Liver (tissue), 8 donors: ENCODE measurements at regions not wholly inside any gene's neighbourhood (a gene's known extent, or its start where the extent isn't known, plus 50 kb on each side); places are given as distances from the start of the nearest gene placed in this dataset.

Experiments
- DNase-seq: peaks from one replicate; pipeline ENCODE4 v3.0.0-alpha.2; 2017; ENCODE audit warnings: low spot score
- H3K27ac ChIP-seq, 2 donors: one replicate each; pipeline ENCODE4 v1.7.0; 2013; ENCODE audit warnings: inconsistent platforms in 2 of 2, low read length in 2 of 2, control low read depth in 1 of 2, low read depth in 1 of 2, mild to moderate bottlenecking in 1 of 2
- H3K27me3 ChIP-seq, 4 donors: one replicate each; pipeline versions ENCODE4 v1.6.1 to v1.7.0; 2013; ENCODE audit warnings: low read length in 3 of 4, inconsistent platforms in 1 of 4, mild to moderate bottlenecking in 1 of 4, moderate library complexity in 1 of 4; ENCODE audit not compliant: control insufficient read depth in 4 of 4, insufficient read depth in 4 of 4
- H3K36me3 ChIP-seq, 4 donors: one replicate each; pipeline versions ENCODE4 v1.6.1 to v1.7.0; 2013; ENCODE audit warnings: low read length in 3 of 4, mild to moderate bottlenecking in 3 of 4, low read depth in 1 of 4, moderate library complexity in 1 of 4; ENCODE audit not compliant: control insufficient read depth in 4 of 4, insufficient read depth in 3 of 4
- H3K4me1 ChIP-seq, 4 donors: one replicate each; pipeline versions ENCODE4 v1.6.1 to v1.7.0; 2013; ENCODE audit warnings: low read length in 3 of 4, mild to moderate bottlenecking in 3 of 4, moderate library complexity in 1 of 4; ENCODE audit not compliant: control insufficient read depth in 4 of 4, insufficient read depth in 4 of 4
- H3K4me3 ChIP-seq, 3 donors: one replicate each; pipeline versions ENCODE4 v1.6.1 to v1.7.0; 2013; ENCODE audit warnings: low read length in 3 of 3, control low read depth in 1 of 3, low read depth in 1 of 3, mild to moderate bottlenecking in 1 of 3
- H3K9ac ChIP-seq, 2 donors: one replicate each; pipeline ENCODE4 v1.7.0; 2013; ENCODE audit warnings: low read length in 2 of 2, mild to moderate bottlenecking in 2 of 2, moderate library complexity in 2 of 2, control low read depth in 1 of 2, low read depth in 1 of 2
- H3K9me3 ChIP-seq, 4 donors: one replicate each; pipeline versions ENCODE4 v1.6.1 to v1.7.0; 2013; ENCODE audit warnings: low read length in 3 of 4; ENCODE audit not compliant: control insufficient read depth in 4 of 4
- EGR1 ChIP-seq, 2 donors: IDR thresholded peaks; 2 replicates each; pipeline ENCODE4 v1.6.1; 2016 to 2018; ENCODE audit warnings: antibody characterized with exemption in 2 of 2, low read depth in 2 of 2
- FOXA1 ChIP-seq: IDR thresholded peaks from 2 replicates; pipeline ENCODE4 v1.6.1; 2016; ENCODE audit warnings: antibody characterized with exemption
- FOXA2 ChIP-seq: IDR thresholded peaks from 2 replicates; pipeline ENCODE4 v1.6.1; 2016; ENCODE audit warnings: antibody characterized with exemption
- HNF4G ChIP-seq: IDR thresholded peaks from 2 replicates; pipeline ENCODE4 v1.6.1; 2016; ENCODE audit warnings: antibody characterized with exemption
- NR2F2 ChIP-seq: IDR thresholded peaks from 2 replicates; pipeline ENCODE4 v1.6.1; 2016; ENCODE audit warnings: antibody characterized with exemption
- RAD21 ChIP-seq, 2 donors: IDR thresholded peaks; 2 replicates each; pipeline ENCODE4 v1.6.1; 2016; ENCODE audit warnings: antibody characterized with exemption in 2 of 2, mild to moderate bottlenecking in 2 of 2
- RXRA ChIP-seq, 2 donors: IDR thresholded peaks; 2 replicates each; pipeline ENCODE4 v1.6.1; 2017 to 2018; ENCODE audit warnings: antibody characterized with exemption in 2 of 2, mild to moderate bottlenecking in 1 of 2
- SP1 ChIP-seq: IDR thresholded peaks from 2 replicates; pipeline ENCODE4 v1.6.1; 2018; ENCODE audit warnings: antibody characterized with exemption, mild to moderate bottlenecking
- TAF1 ChIP-seq: conservative IDR thresholded peaks from 2 replicates; pipeline ENCODE4 v1.6.1; 2016; ENCODE audit warnings: antibody characterized with exemption, mild to moderate bottlenecking
- YY1 ChIP-seq: IDR thresholded peaks from 2 replicates; pipeline ENCODE4 v1.6.1; 2016; ENCODE audit warnings: antibody characterized with exemption, mild to moderate bottlenecking
- WGBS: extraction: QIAGEN DNeasy Blood & Tissue Kit; methylation state at CpG from one replicate; pipeline ENCODE4 v1.1.7; 2013; 5-methylcytosine and 5-hydroxymethylcytosine counted together
- TF ChIP-seq, protein P1 (sequence below): fragments of 150-350 bp; IDR thresholded peaks from 2 replicates; pipeline ENCODE4 v1.5.1; 2017; ENCODE audit warnings: improper control_type of control experiment, low read depth, low read length; ENCODE audit not compliant: missing input control
- TF ChIP-seq, protein P2 (sequence below): IDR thresholded peaks from 2 replicates; pipeline ENCODE4 v1.6.1; 2016; ENCODE audit warnings: antibody characterized with exemption
- TF ChIP-seq, protein P3 (sequence below): IDR thresholded peaks from 2 replicates; pipeline ENCODE4 v1.6.1; 2016; ENCODE audit warnings: antibody characterized with exemption
- TF ChIP-seq, protein P4 (sequence below): IDR thresholded peaks from 2 replicates; pipeline ENCODE4 v1.6.1; 2016; ENCODE audit warnings: antibody characterized with exemption, mild to moderate bottlenecking
- TF ChIP-seq, protein P5 (sequence below): IDR thresholded peaks from 2 replicates; pipeline ENCODE4 v1.6.1; 2016; ENCODE audit warnings: antibody characterized with exemption
- donor health status: healthy.
- donor health status: healthy.
- donor health status: healthy.
- donor health status: healthy.
- donor health status: healthy.

DNA sequence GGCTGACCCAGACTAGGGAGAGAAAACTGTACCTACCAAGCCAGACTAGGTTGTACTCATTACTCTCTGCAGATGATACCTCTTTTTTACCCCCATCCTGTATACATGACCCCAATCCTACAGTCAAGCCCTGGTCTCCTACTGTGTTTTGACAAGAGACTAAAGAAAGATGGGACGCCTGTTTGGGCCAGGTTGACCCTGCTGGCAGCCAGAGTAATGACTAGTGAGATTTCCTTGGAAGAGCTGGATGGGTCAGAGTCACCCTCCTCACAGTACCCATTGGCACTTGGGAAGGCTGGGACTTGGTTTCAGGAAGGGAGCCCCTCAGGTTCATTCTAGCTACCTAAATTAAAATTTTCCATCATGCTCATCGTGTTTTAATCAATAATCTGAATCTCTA lies 89.7 kb upstream of the NR4A3 start:
- no peak overlapping the region for H3K27ac ChIP-seq
- H3K27me3 ChIP-seq: no peaks in the 10 kb centered on the region
- no peak for TF ChIP-seq RXRA (IDR thresholded peaks at IDR 0.05)
- no peaks in the 10 kb centered on the region for H3K4me1 ChIP-seq
- 83% methylated on average over 2 of the region's 2 CpGs for WGBS
- H3K9me3 ChIP-seq: no peaks in the 10 kb centered on the region
- DNase-seq: no peak
- no peak overlapping the region for H3K4me3 ChIP-seq
- H3K9ac ChIP-seq: no peak overlapping the region
- no peaks in the 10 kb centered on the region for H3K36me3 ChIP-seq

DNA sequence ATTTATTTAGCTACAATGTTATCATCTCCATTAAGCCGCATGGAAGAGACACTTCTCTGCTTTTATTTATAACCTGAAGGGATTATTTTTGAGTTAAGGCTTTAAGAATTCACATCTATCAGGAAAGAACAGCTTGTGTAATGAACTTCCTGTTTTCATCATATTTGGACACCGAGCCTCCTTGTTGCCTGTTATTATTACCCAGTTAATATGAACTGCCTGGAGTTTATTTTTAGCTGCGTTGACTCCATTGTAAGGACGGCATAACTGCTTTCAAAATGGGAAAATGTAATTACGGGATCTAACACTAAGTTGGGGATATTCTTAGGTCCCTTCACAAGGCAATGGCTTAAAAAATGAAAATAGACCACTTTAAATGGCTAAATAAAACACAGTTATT lies 89.0 kb upstream of the NR4A3 start:
- H3K4me3 ChIP-seq: no peak overlapping the region
- no peaks in the 10 kb centered on the region for H3K9me3 ChIP-seq
- no peak overlapping the region for H3K9ac ChIP-seq
- WGBS: 63% methylated on average over 5 of the region's 5 CpGs
- H3K27me3 ChIP-seq: no peaks in the 10 kb centered on the region
- no peaks in the 10 kb centered on the region for H3K36me3 ChIP-seq
- TF ChIP-seq RAD21 (IDR thresholded peaks at IDR 0.05) (no peak), YY1 (peak; percentile 64), SP1 (no peak)
- H3K27ac ChIP-seq: no peak overlapping the region
- no peaks in the 10 kb centered on the region for H3K4me1 ChIP-seq
- DNase-seq: no peak

DNA sequence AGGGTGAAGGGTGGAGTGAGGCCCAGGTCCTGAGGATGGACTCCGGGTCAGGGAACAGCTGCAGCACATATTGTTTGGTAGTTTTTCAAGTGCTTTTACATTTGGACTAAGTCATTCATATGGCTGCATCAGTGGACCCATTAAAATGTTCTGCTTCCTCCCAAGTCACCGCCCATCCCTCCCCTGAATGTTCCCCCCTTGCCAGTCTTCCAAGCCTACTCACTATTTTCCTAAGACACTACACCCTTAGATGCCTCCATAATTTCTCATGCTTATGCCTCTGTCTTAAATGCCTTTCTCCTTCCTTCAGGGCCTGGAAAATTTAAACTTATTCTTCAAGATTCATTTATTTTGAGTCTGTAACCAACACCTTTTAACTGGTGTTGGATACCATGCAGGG lies 86.6 kb upstream of the NR4A3 start:
- no peak overlapping the region for H3K4me3 ChIP-seq
- no peak for DNase-seq
- H3K36me3 ChIP-seq: no peaks in the 10 kb centered on the region
- 90% methylated on average over 2 of the region's 2 CpGs for WGBS
- no peaks in the 10 kb centered on the region for H3K4me1 ChIP-seq
- TF ChIP-seq, protein P1, sequence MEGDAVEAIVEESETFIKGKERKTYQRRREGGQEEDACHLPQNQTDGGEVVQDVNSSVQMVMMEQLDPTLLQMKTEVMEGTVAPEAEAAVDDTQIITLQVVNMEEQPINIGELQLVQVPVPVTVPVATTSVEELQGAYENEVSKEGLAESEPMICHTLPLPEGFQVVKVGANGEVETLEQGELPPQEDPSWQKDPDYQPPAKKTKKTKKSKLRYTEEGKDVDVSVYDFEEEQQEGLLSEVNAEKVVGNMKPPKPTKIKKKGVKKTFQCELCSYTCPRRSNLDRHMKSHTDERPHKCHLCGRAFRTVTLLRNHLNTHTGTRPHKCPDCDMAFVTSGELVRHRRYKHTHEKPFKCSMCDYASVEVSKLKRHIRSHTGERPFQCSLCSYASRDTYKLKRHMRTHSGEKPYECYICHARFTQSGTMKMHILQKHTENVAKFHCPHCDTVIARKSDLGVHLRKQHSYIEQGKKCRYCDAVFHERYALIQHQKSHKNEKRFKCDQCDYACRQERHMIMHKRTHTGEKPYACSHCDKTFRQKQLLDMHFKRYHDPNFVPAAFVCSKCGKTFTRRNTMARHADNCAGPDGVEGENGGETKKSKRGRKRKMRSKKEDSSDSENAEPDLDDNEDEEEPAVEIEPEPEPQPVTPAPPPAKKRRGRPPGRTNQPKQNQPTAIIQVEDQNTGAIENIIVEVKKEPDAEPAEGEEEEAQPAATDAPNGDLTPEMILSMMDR: no peak
- TF ChIP-seq TAF1 (no peak), RXRA (IDR thresholded peaks at IDR 0.05) (no peak), FOXA1 (no peak), HNF4G (no peak), NR2F2 (no peak)
- TF ChIP-seq, protein P2, sequence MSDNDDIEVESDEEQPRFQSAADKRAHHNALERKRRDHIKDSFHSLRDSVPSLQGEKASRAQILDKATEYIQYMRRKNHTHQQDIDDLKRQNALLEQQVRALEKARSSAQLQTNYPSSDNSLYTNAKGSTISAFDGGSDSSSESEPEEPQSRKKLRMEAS: no peak
- TF ChIP-seq, protein P3, sequence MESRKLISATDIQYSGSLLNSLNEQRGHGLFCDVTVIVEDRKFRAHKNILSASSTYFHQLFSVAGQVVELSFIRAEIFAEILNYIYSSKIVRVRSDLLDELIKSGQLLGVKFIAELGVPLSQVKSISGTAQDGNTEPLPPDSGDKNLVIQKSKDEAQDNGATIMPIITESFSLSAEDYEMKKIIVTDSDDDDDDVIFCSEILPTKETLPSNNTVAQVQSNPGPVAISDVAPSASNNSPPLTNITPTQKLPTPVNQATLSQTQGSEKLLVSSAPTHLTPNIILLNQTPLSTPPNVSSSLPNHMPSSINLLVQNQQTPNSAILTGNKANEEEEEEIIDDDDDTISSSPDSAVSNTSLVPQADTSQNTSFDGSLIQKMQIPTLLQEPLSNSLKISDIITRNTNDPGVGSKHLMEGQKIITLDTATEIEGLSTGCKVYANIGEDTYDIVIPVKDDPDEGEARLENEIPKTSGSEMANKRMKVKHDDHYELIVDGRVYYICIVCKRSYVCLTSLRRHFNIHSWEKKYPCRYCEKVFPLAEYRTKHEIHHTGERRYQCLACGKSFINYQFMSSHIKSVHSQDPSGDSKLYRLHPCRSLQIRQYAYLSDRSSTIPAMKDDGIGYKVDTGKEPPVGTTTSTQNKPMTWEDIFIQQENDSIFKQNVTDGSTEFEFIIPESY: no peak
- H3K27ac ChIP-seq: no peak overlapping the region
- no peaks in the 10 kb centered on the region for H3K27me3 ChIP-seq
- H3K9me3 ChIP-seq: no peaks in the 10 kb centered on the region
- H3K9ac ChIP-seq: no peak overlapping the region

DNA sequence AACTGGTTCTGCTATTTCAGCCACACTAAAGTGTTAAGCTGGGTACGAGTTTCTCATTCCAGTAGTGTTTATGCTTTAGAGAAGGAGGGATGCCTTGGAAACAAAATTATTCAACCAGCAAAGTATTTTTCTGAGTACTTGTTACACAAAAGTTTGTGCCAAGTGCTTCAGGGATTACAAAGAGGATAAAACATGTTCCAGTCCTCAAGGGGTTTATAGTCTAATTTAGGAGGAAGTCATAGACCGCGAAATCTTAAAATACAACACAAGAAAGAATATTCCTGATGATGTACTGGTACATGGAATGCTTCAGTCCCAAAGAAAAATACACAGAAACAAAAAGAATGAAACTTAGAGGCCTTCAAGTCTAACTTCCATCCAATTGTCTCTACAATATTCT lies 85.4 kb upstream of the NR4A3 start:
- Histone ChIP-seq H3K27ac (no peak overlapping the region), H3K27me3 (no peaks in the 10 kb centered on the region), H3K4me3 (no peak overlapping the region), H3K36me3 (no peaks in the 10 kb centered on the region), H3K9ac (no peak overlapping the region), H3K9me3 (no peaks in the 10 kb centered on the region), H3K4me1 (no peaks in the 10 kb centered on the region)
- no peak for DNase-seq
- 85% methylated on average over 3 of the region's 3 CpGs for WGBS
- TF ChIP-seq, protein P4, sequence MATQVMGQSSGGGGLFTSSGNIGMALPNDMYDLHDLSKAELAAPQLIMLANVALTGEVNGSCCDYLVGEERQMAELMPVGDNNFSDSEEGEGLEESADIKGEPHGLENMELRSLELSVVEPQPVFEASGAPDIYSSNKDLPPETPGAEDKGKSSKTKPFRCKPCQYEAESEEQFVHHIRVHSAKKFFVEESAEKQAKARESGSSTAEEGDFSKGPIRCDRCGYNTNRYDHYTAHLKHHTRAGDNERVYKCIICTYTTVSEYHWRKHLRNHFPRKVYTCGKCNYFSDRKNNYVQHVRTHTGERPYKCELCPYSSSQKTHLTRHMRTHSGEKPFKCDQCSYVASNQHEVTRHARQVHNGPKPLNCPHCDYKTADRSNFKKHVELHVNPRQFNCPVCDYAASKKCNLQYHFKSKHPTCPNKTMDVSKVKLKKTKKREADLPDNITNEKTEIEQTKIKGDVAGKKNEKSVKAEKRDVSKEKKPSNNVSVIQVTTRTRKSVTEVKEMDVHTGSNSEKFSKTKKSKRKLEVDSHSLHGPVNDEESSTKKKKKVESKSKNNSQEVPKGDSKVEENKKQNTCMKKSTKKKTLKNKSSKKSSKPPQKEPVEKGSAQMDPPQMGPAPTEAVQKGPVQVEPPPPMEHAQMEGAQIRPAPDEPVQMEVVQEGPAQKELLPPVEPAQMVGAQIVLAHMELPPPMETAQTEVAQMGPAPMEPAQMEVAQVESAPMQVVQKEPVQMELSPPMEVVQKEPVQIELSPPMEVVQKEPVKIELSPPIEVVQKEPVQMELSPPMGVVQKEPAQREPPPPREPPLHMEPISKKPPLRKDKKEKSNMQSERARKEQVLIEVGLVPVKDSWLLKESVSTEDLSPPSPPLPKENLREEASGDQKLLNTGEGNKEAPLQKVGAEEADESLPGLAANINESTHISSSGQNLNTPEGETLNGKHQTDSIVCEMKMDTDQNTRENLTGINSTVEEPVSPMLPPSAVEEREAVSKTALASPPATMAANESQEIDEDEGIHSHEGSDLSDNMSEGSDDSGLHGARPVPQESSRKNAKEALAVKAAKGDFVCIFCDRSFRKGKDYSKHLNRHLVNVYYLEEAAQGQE: no peak
- TF ChIP-seq, protein P5, sequence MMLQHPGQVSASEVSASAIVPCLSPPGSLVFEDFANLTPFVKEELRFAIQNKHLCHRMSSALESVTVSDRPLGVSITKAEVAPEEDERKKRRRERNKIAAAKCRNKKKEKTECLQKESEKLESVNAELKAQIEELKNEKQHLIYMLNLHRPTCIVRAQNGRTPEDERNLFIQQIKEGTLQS: no peak
- TF ChIP-seq HNF4G (no peak), FOXA2 (no peak), RAD21 (IDR thresholded peaks at IDR 0.05) (no peak), EGR1 (IDR thresholded peaks at IDR 0.05; ENCODE audit: low read depth in 2 of 2) (no peak)
- TF ChIP-seq, protein P3: no peak
- TF ChIP-seq, protein P2: no peak
